ENCODE measurements at regions not wholly inside any gene's neighbourhood (a gene's known extent, or its start where the extent isn't known, plus 50 kb on each side); places are given as distances from the start of the nearest gene placed in this dataset.
"Not testable (repeated sequence)": the region's sequence is repeated elsewhere in the genome, so short reads cannot be mapped to it uniquely, and the experiment has no call there.

DNA sequence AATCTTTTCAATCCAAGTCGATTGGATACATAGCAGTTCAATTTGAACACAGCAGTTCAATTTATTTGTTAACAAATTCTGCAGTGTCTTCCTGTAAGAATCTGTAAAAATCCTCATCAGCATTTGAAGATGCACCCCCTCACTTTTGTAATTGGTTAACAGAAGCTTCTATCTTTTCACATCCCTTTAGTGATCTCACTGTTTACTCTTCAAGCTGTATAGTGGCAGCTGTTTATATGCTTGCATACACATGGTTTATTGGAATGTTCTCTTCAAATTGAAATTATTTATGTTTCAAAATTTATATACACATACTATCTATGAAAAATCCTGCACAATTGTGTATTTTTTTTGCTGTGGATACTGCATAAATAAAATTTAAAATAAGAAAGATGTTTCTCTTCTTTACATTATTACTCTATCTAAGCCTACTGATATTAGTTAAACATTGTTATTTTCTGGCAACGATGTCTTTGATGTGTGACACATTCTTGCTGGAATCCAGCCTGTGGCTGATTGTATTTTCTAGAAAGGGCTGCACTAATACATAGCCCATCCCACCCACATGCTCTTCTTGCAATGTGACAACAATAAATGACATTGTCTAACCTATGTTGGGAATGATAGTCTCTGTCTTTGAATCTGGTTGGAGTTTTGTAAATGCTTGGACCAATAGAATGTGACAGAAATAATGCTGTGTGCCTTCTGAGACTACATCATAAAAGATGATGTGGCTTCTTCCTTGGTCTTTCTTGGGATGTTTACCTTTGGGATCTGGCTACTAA, 573.0 kb downstream of the CD109 start:
- ChIA-PET CTCF (no interaction called here), POLR2A (interaction anchor here (0.8 kb wide), 1 partner anchor 937 kb away, joined by 4 read pairs; the partner anchor contains the start of gene COL12A1)

DNA sequence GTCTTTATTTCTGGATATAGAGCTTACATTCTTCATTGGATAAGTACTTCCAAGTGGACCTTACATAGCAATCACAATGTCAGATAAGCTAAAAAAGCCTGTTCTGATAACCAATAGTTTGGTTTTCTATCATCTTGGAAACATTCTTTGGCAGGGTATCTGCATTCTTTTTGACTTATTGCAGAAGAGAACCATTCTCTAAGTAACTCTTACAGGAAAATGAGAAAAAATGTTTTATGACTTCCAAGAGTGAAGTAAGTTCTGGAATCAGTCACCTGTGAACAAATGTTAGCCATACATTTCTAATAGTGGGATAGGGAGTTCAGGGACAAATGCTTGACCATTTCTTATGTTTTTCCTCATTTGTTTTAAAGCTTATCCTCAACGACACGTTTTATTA, 564.0 kb downstream of the CD109 start:
- H3K27me3 ChIP-seq (ENCODE audit: control insufficient read depth, insufficient read depth, low read length) = no peaks in the 10 kb centered on the region
- H3K4me3 ChIP-seq (ENCODE audit: low read depth, low read length) = no peak overlapping the region
- TF ChIP-seq, protein P1, sequence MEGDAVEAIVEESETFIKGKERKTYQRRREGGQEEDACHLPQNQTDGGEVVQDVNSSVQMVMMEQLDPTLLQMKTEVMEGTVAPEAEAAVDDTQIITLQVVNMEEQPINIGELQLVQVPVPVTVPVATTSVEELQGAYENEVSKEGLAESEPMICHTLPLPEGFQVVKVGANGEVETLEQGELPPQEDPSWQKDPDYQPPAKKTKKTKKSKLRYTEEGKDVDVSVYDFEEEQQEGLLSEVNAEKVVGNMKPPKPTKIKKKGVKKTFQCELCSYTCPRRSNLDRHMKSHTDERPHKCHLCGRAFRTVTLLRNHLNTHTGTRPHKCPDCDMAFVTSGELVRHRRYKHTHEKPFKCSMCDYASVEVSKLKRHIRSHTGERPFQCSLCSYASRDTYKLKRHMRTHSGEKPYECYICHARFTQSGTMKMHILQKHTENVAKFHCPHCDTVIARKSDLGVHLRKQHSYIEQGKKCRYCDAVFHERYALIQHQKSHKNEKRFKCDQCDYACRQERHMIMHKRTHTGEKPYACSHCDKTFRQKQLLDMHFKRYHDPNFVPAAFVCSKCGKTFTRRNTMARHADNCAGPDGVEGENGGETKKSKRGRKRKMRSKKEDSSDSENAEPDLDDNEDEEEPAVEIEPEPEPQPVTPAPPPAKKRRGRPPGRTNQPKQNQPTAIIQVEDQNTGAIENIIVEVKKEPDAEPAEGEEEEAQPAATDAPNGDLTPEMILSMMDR (IDR thresholded peaks at IDR 0.05; ENCODE audit: low read depth, low read length) = no peak
- CTCF ChIA-PET = interaction anchor here (0.9 to 1.4 kb wide), 2 partner anchors 15 to 100 kb away, joined by 3 to 4 read pairs; no protein-coding TSS in a partner anchor
- no peak overlapping the region for H3K27ac ChIP-seq (ENCODE audit: low read depth, low read length)
- H3K9me3 ChIP-seq (ENCODE audit: control insufficient read depth, insufficient read depth, low read length) = peaks cover 5% of the 10 kb centered on the region; the same call in 1 of the 2 replicates
- no peak for DNase-seq (ENCODE audit: low read depth, low spot score)
- POLR2A ChIA-PET = interaction anchor here (1.2 kb wide), 1 partner anchor 109 kb away, joined by 3 read pairs; no protein-coding TSS in a partner anchor

More for the DNA sequence above, 573.0 kb downstream of the CD109 start:
- TF ChIP-seq, protein P1 (IDR thresholded peaks at IDR 0.05; ENCODE audit: low read depth, low read length) = no peak
- Histone ChIP-seq H3K4me3 (ENCODE audit: low read depth, low read length) (no peak overlapping the region), H3K27me3 (ENCODE audit: control insufficient read depth, insufficient read depth, low read length) (no peaks in the 10 kb centered on the region), H3K9me3 (ENCODE audit: control insufficient read depth, insufficient read depth, low read length) (no peaks in the 10 kb centered on the region), H3K27ac (ENCODE audit: low read depth, low read length) (peak overlapping the region; percentile 42)
- DNase-seq (ENCODE audit: low read depth, low spot score) = no peak

DNA sequence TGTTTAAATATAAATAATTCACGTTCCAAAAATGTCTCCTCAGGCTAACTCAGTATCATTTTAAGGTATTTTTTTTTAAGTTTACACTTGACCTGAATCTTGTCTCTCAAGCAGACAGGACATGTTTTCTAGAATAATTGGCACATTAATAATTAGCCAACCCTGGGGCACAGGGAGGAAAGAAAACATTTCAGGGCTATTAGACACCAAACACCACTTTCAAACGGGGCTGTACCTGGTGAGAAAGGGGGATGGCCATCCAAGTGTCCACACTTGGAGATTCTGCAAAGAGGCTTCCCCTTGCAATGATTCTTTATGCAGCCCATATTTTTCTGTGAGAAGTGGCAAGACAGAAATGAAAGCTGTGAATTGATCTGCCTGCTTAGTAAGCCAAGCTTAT, 560.8 kb downstream of the CD109 start:
- ChIA-PET POLR2A (no interaction called here), CTCF (interaction anchor here (0.9 to 1.1 kb wide), 2 partner anchors 86 to 166 kb away, joined by 3 read pairs; no protein-coding TSS in a partner anchor)
- peaks cover 6% of the 10 kb centered on the region; the same call in 1 of the 2 replicates for H3K9me3 ChIP-seq (ENCODE audit: control insufficient read depth, insufficient read depth, low read length)
- no peak for DNase-seq (ENCODE audit: low read depth, low spot score)
- no peak overlapping the region for H3K4me3 ChIP-seq (ENCODE audit: low read depth, low read length)
- TF ChIP-seq, protein P1 (IDR thresholded peaks at IDR 0.05; ENCODE audit: low read depth, low read length) = no peak
- H3K27ac ChIP-seq (ENCODE audit: low read depth, low read length) = peak overlapping the region; percentile 58
- H3K27me3 ChIP-seq (ENCODE audit: control insufficient read depth, insufficient read depth, low read length) = no peaks in the 10 kb centered on the region

DNA sequence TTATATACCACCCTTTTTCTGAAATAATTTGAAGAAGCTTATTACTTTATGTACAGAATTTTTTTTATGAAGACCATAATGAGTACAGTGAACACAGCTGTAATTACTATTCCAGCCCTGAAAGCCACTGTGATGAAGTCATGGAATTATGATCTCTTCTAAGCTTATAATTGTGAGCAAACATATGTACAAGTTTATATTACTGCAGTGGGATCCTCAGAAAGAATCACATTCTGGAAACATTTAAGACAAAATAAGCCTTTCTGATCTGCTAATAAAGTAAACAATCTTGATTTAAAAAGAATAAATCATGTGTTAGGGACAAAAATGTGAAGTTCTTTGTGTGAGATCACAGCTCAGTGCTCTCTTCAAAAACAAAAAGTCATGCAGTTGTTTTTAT, 560.4 kb downstream of the CD109 start:
- no peak overlapping the region for H3K4me3 ChIP-seq (ENCODE audit: low read depth, low read length)
- H3K27me3 ChIP-seq (ENCODE audit: control insufficient read depth, insufficient read depth, low read length) = no peaks in the 10 kb centered on the region
- H3K9me3 ChIP-seq (ENCODE audit: control insufficient read depth, insufficient read depth, low read length) = peaks cover 6% of the 10 kb centered on the region; the same call in 1 of the 2 replicates
- no peak for DNase-seq (ENCODE audit: low read depth, low spot score)
- POLR2A ChIA-PET = no interaction called here
- CTCF ChIA-PET = interaction anchor here (0.8 to 1.1 kb wide), 3 partner anchors 10 to 166 kb away, joined by 3 read pairs; no protein-coding TSS in a partner anchor
- no peak overlapping the region for H3K27ac ChIP-seq (ENCODE audit: low read depth, low read length)
- TF ChIP-seq, protein P1 (IDR thresholded peaks at IDR 0.05; ENCODE audit: low read depth, low read length) = no peak

DNA sequence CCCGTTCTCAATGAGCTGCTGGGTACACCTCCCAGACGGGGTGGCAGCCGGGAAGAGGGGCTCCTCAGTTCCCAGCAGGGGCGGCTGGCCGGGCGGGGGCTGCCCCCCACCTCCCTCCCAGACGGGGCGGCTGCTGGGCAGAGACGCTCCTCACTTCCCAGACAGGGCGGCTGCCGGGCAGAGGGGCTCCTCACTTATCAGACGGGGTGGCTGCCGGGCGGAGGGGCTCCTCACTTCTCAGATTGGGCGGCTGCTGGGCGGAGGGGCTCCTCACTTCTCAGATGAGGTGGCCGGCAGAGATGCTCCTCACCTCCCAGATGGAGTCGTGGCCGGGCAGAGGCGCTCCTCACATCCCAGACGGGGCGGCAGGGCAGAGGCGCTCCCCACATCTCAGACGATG, 559.0 kb downstream of the CD109 start:
- DNase-seq (ENCODE audit: low read depth, low spot score); CTCF ChIA-PET; POLR2A ChIA-PET; H3K27ac ChIP-seq (ENCODE audit: low read depth, low read length); H3K9me3 ChIP-seq (ENCODE audit: control insufficient read depth, insufficient read depth, low read length); H3K4me3 ChIP-seq (ENCODE audit: low read depth, low read length); H3K27me3 ChIP-seq (ENCODE audit: control insufficient read depth, insufficient read depth, low read length): not testable (repeated sequence)

DNA sequence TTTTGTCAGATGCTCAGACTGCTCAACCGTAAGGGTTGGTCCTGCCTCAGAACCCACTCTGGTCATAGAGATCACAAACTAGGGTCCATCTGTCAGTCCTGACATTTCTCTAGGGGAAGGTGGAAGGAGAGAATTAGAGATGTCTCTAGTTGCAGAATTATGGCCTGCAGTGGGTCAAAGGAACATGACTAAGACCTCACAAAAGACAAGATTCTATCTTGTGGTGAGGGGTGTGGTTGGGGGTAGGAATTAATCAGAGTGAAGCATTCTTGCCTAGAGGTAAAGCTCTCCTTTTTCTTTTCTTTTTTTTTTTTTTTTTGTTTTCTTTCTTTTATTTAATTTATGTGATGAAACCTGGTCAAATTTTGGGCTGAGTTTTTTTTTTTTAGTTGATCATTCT, 558.1 kb downstream of the CD109 start:
- POLR2A ChIA-PET = not testable (repeated sequence)

More for the DNA sequence above, 558.1 kb downstream of the CD109 start:
- not testable (repeated sequence) for DNase-seq (ENCODE audit: low read depth, low spot score); H3K27me3 ChIP-seq (ENCODE audit: control insufficient read depth, insufficient read depth, low read length); H3K9me3 ChIP-seq (ENCODE audit: control insufficient read depth, insufficient read depth, low read length); H3K4me3 ChIP-seq (ENCODE audit: low read depth, low read length); H3K27ac ChIP-seq (ENCODE audit: low read depth, low read length)
- CTCF ChIA-PET = interaction anchor here (1.2 kb wide), 1 partner anchor 164 kb away, joined by 3 read pairs; no protein-coding TSS in a partner anchor

All from AG04450 (cell line).